GM11168 (cell line): ENCODE measurements at regions not wholly inside any gene's neighbourhood (a gene's known extent, or its start where the extent isn't known, plus 50 kb on each side); places are given as distances from the start of the nearest gene placed in this dataset.

Source experiments
- in situ Hi-C: fragments of 300-500 bp; cut with MboI; formaldehyde crosslinking; loops from one replicate; pipeline ENCODE4 v1.12.0; 2022; ENCODE audit warnings: low sequenced_read_pairs; ENCODE audit not compliant: unreplicated experiment

DNA sequence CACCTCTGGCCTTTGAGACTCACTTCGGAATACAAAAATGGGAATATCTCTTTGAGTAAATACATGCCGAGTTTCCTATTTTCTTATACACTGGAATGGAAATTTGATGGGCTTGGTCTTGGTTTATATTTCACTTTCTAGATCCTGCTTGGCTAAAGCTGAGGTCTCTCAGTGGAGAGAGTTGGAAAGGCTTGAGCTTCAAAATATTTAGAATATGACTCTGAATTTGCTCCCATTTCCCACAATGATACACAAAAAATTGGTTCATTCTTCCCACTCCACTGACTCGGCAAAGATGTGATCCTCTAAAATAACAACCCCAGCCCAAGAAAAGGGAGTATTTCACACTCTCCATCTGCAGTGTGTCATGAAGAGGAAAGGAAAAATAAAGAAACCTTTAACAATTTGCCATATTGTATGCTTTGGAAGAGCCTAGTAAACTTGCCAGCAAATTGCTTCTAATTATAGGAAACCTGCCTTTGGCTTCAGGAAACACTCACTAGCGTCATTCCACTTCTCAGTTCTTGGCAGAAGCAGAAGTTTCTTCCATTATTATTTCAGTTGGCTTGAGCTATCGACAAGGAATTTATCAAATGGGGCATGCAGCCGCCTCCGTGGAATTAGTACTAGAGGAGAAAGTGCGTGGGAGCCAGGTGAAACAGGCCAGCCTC lies 302.9 kb downstream of the NSG2 start:
- in situ Hi-C loops = no loop called here

DNA sequence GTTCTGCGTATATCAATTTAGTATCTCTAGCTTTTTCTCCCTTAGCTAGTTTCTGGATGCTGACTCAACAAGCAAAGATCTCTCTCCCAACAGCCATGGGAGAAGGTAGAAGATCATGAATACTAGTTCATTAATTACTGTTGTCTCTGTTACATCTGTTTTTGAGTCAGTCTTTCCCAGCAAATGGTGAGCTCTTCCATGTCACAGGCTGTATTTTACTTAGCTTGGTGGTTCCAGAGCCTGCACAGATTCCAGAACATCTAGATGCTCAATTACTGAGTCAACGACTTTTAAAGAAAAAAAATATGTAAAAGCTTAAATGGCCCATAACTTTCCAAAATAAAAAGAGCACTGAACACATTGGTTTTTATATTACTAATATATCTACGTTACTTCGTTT lies 307.2 kb downstream of the NSG2 start:
- in situ Hi-C loops = no loop called here

DNA sequence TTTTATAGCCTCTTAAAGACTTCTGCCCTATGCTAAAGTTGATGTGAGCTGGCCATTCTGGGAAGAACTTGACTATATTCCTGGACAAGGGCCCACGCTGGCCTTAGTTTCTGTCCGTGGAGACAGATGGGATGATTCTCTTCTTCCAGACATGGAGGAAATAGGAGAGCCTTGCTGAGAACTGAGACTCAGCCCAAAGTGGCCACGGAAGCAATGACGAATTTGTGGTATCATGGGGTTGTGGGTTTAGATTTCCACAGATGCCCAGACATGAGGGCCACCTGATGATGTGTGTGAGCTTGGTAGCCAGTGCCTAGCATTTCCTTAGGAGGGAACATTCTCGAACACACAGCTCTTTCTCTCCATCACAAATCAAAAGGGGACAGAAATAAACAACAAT lies 309.1 kb downstream of the NSG2 start:
- in situ Hi-C loops = no loop called here

DNA sequence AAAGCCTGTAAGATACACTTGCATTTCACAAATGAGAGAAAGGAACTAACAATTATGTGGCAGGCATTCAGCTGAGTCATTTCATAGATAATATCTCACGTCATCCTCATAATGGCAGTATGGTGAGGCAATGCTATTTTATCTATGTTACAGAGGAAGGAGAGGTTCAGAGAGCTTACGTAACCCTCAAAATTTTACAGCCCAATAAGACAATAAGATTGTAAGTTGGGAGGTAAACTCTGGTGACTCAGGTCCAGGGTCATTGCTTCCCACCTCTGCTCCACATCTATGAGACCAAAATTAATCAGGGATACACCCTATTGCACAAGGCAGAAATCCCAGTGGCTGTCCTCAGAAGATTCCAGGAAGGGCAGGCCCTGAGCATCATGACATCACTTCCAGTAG lies 309.7 kb downstream of the NSG2 start:
- in situ Hi-C loops = no loop called here

DNA sequence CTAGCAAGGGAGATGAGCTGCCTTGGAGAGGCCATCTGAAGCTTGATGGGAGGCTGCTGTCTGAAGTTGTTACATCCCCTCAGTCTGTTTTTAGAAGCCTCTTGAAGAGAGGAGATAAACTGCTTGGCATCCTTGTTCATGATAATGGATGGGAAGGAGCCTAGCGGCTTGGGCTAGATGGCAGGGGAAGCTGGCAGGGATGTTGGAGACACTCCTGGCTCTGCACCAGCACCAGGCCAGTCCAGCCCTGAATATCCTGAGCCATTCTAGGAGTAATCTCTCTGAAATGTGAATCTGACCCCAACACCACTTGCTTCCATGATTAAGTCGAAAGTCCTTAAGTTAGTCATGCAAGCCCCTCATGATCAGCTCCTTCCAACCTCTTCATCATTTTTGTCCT lies 310.5 kb downstream of the NSG2 start:
- in situ Hi-C loops = no loop called here

DNA sequence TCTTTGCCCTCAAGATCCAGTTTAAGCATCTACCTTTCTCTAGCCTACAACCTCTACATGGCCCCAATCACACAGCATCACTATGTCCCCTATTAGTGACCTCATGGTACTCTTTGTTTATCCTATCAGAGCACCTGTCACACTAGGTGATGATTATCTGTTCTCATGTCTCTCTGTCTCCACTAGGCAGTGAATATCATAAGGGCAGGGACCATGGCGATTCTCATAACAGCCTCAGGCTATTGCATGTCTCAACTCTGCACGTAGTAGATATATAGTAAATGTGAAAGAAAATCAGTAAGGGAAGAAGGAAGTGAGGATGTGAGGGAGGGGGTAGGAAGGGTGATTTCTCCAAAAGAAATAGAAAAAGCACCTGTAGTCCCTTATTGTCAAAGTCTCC lies 311.0 kb downstream of the NSG2 start:
- in situ Hi-C loops = no loop called here

DNA sequence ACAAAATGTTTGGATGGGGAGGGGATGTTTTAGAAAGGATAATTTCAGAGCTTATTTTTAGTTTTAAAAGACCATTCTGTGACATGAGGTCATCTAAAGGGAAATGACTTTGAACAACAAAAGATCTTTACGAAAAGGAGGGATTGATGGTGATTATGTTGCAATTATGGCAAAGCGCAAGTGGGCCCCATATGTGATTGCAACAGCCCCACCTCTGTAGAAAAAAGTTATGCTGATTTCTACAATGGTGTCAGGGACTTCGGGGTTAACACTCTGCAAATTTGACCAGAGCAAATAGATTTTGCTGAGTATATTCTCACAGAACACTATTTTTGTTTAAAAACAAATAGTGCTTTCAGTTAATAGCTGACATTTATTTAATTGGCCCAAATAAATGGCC lies 312.8 kb downstream of the NSG2 start:
- in situ Hi-C loops = no loop called here

DNA sequence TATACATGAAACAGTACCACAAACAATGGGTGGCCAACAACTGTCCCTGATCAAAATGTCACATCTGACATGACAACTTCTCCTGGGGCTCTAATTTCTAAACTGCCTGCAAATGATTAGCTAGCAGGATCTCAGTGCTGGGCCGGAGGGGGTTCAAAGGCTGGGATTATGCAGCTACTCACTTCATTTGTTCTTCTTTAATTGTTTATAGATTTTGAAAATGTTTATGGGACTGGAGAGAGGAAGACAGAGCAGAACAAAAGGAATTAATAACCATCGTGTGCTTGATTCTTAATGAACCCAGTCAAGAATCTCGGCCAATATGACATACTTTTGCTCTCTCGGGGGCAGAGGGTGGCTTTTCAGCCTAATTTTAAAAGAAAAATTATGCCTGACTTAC lies 313.6 kb downstream of the NSG2 start:
- in situ Hi-C loops = no loop called here

DNA sequence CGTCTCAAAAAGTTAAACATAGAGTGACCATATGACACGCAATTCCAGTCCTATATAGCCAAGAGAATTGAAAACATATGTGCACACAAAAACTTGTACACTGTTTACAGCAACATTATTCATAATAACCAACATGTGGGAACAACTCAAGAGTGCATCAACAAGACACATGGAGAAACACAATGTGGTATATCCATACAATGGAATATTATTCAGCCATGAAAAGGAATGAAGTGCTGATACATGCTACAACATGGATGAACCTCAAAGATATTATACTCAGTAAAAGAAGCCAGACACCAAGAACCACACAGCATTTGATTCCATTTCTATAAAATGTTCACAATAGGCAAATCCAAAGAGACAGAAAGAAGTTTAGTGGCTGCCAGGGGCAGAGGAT lies 317.0 kb downstream of the NSG2 start:
- in situ Hi-C loops = no loop called here

DNA sequence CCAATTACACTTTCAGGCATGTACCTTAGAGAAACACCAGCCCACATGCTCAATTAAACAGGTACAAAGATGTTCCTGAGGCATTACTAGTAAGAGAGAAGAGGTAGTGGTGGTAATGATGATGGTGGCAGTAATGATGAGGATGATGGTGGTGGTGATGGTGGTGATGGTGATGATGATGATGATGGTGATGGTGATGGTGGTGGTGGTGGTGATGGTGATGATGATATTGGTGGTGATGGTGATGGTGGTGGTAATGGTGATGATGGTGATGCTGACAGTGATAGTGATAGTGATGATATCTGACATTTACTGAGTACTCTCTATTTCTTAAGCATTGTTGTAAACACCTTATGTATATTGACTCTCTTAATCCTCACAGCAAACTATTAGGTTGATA lies 318.4 kb downstream of the NSG2 start:
- in situ Hi-C loops = no loop called here

DNA sequence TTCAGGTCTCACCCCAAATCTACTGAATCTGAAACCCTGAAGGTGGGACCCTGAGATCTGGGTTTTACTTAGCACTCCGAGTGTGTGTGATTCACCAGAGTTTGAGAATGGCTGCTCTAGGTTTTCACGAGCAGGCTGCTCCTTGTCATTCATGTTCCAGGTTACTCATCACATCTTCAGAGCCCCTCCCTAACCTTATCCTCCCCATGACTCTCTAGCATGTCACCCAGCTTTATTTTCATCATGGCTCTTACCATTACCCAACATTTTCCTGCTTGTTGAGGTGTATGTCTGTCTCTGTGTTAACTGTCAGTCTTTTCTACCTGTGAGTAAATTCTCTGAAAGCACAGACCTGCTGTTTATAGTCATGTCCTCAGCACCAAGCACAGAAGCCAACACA lies 319.2 kb downstream of the NSG2 start:
- in situ Hi-C loops = no loop called here

DNA sequence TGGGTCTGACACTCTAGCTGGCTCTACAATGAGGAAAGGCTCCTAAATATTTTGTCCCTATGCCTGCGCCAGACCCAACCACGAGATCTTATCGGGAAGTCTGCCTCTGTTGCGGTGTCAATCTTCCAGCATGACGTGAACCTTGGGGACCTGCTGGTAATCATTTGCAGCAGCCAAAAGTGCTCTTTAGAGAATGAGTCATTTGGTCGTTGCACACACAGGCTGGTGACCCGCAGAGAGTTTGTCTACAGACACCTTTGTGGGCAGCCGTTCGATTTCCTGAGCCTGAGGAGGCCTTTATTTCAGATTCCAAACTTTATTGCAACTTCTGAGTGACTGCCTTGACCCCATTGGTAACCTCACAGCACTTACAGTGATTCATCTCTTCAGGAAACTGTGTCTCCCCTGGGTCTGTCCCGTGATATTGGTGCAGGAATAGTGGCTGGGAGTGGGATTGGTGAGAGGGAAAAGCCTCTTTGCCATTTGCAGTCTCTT lies 326.1 kb downstream of the NSG2 start:
- in situ Hi-C loops = no loop called here

DNA sequence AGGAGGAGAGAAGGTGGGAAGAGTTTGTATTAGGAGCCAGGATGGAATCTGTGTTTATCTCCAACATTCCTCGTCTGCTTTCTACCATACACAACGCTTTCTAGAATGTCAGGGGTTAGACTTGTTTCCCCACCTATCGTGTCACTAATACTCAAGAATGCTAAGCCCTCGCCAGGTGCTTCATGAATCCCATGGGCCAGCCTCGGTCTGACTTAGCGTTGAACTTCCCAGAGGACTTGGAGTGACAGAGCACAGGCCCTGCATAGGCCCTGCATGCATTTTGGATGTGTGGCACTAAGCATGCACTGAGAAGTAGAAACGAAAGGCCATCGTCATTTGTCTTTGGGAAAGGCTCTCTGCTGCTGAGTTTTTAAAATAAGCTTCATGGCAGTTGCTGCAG lies 328.7 kb downstream of the NSG2 start:
- in situ Hi-C loops = no loop called here

DNA sequence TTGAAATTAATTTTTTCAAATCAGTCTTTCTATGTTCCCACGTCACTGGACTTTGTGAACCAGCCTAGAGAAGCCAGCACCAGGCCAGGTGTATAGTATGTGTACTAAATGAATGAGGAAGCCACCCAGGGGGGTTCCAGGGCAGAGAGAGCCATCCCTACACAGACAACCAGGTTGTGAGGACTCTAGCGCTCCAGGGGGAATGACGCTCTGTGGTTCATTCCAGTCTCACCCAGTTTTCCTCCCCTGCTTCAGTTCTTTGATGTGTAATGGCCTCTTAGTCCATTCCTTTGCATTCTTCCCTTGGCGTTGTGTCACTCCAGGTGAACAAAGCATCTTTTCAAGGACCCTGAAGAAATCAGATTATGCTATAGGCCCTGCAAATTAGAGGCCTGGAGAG lies 330.6 kb downstream of the NSG2 start:
- in situ Hi-C loops = no loop called here

DNA sequence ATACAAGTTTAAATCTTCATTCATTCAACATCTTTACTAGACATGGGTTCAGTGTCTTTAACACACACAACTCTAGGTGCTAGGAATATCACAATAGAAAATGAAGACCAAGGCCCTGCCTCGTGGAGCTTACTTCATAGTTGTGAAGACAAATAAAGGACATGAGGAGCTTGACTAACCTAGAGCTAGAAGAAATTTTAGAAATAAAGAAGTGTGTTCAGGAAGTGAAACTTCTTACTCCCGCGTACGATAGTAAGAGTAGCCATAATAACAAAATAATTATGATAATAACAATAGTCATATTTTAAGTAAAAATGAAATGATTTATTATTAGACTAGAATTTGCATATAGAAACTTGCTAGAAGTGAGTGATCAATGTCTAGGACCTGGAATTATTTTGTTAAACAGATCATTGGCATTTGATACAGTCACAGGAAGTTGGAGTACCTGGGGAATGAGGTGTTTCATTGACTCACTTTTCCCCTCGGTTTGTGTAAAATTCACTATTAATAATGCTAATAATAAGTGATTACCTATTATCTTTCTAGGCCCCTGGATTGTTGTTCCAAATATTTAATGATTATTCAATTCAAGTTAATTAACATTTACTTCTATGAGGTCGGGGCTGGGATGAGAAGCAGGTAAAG lies 331.3 kb downstream of the NSG2 start:
- in situ Hi-C loops = no loop called here

DNA sequence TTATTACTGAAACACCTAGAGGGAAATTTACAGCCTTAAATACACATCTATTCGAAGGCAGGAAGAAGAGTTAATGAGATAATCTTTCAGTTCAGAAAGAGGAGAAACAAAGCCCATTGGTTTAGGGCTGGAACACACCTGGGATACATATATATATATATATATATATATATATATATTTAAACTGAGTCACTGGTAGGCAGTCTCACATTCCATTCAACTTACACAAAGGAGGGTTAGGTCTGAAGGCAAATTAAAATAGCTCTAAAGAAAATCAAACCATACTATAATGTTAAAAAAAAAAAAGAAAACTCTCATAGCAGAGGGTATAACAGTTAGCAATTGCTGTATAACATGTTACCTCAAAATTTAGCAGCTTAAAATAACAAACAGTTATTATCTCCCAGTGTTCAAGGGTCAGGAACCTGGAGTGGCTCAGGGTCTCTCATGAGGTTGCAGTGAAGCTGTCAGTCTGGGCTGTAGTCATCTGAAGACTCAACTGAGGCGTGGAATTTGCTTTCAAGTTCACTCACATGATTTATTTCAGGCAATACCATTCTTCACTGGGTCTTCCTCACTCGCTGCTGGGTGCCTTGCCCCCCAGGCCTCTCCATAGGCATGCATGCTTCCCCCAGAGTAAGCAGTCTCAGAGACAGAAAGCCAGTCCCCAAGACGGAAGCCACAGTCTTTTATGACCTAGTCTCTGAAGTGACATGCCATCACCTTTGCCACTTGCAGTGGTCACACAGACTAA lies 332.8 kb downstream of the NSG2 start:
- in situ Hi-C loops = no loop called here

DNA sequence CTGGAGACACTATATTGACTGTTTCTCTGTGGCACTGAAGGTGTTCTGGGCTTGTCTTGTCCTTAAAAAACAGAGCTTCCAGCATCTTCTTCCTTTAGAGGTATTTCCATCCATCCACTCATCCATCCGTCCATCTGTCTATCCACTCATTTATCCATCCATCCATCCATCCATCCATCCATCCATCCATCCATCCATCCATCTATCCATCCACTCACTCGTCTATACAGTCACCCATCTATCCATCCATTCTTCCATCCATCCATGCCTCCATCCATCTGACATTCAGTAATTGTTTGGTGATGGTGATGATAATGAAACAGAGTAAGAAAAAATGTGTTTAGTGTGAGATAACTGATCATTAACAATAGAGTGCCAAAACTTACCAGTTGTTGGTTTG lies 334.8 kb downstream of the NSG2 start:
- in situ Hi-C loops = no loop called here

DNA sequence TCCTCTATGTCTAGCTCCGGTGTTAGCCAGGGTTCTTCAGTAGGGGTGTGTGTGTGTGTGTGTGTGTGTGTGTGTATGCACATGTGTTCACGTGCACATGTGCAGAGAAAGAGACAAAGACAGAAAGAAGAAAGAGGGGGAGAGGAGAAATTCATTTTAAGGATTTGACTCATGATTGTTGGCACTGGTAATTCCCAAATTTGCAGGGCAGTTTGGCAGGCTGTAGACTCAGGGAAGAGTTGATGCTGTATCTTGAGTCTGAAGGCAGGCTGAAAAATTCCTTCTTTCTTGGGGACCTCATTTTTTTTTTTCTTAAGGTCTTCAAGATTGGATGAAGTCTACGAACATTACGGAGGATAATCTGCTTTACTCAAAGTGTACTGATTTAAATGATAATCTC lies 335.7 kb downstream of the NSG2 start:
- in situ Hi-C loops = no loop called here

DNA sequence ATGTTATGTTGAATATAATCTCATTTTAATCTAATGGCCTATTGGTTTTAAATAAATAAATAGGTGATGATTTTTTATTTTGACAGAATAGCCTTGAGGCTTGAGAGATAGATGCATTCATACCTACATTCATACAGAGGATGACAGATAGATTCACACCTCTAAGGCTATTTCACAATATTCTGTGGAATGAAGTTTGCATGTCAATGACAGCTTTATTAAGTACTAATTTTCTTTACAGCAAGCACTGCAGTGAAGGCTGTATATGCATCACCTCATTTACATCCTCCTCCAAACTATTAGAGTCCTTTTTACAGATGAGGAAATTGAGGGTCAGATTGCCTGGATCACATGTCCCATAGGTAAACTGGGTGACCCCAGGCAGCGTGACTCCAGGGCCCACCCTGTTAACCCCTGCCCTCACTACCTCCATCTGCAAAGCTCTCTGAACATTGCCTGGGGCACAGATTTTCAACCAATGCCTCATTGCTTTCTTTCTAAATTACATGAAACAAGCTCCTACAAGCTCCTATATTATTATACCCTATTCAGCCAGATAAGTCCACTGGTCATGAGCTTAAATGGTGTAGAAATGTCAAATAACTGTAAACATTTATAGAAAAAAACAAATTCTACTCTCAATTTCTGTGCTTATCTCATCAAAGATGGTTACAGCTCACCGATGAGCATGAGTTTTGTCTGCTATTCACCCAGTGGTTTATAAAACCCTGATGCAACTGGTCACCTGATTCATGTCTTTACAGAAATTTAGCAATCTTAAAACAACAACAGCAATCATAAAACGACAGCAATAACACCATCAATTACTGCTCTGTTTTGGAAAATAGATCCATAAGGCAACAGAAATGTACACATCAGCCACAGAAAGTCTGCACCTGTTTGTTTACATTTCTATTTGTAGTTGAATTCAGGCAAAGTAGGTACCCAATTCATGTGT lies 338.0 kb downstream of the NSG2 start:
- in situ Hi-C loops = no loop called here

DNA sequence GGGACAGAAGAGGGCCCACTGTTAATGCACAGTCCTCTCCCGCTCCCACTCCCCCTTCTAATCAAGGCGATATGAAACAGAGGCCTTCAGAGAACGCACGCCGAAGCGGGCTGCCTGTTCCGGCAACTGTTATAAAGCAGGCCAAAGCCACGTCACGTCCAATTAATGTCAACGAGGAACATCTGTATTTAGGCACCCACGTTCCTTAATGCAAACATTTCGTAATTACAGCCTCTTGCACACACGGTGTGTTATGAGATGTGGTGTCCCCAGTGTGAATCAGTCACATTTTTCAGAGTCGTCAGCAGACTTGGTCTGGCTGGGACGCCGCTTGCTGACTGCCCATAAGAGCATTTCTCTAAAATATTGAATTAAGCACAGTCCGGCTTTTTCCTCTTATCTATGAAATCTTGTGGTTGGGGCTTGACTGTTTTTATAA lies 339.0 kb downstream of the NSG2 start:
- in situ Hi-C loops = no loop called here
